CD4-positive, CD25-positive, alpha-beta regulatory T cell (primary cell): ENCODE measurements at regions not wholly inside any gene's neighbourhood (a gene's known extent, or its start where the extent isn't known, plus 50 kb on each side); places are given as distances from the start of the nearest gene placed in this dataset.

ENCODE experiments used
- ATAC-seq, 2 donors: fragments of 150-1000 bp; cut with Tn5 transposase; one replicate each; pipeline ENCODE4 v1.10.0; 2021; ENCODE audit warnings: low read depth in 2 of 2, moderate number of reproducible peaks in 2 of 2, moderate library complexity in 1 of 2
- DNase-seq, 3 donors: peaks; one replicate each; pipeline versions ENCODE4 v3.0.0 to v3.0.0-alpha.2; 2012 to 2022; ENCODE audit warnings: mixed read lengths in 1 of 3
- H3K27ac ChIP-seq: one replicate; pipeline ENCODE4 v1.7.0; 2013; ENCODE audit warnings: mild to moderate bottlenecking, low read length; ENCODE audit not compliant: insufficient read depth, poor library complexity, severe bottlenecking
- H3K27me3 ChIP-seq: one replicate; pipeline ENCODE4 v1.7.0; 2013; ENCODE audit warnings: low read length; ENCODE audit not compliant: control insufficient read depth, insufficient read depth
- H3K36me3 ChIP-seq: one replicate; pipeline ENCODE4 v1.7.0; 2013; ENCODE audit warnings: mild to moderate bottlenecking, low read length, moderate library complexity; ENCODE audit not compliant: control insufficient read depth, insufficient read depth
- H3K4me1 ChIP-seq: 2 replicates; pipeline ENCODE4 v1.7.0; 2013; ENCODE audit warnings: mild to moderate bottlenecking, low read length; ENCODE audit not compliant: insufficient read depth, control insufficient read depth, poor library complexity, severe bottlenecking
- H3K4me3 ChIP-seq: one replicate; pipeline ENCODE4 v1.7.0; 2013; ENCODE audit warnings: low read depth, mild to moderate bottlenecking, low read length, moderate library complexity
- H3K9me3 ChIP-seq, 2 experiments: 1 replicate in 1 of 2; 2 replicates in 1 of 2; pipeline ENCODE4 v1.7.0; 2013; ENCODE audit warnings: low read length in 2 of 2, mild to moderate bottlenecking in 1 of 2, moderate library complexity in 1 of 2; ENCODE audit not compliant: control insufficient read depth in 2 of 2
- H3K27ac Mint-ChIP-seq, 3 donors: one replicate each; pipeline ENCODE4 v1.8.0; 2020 to 2022; ENCODE audit warnings: mild to moderate bottlenecking in 3 of 3, mixed read lengths in 3 of 3, moderate library complexity in 2 of 3
- H3K27me3 Mint-ChIP-seq: one replicate; pipeline ENCODE4 v1.8.0; 2022; ENCODE audit warnings: mild to moderate bottlenecking, mixed read lengths
- H3K36me3 Mint-ChIP-seq: one replicate; pipeline ENCODE4 v1.8.0; 2020; ENCODE audit warnings: mixed read lengths
- H3K4me1 Mint-ChIP-seq, 4 donors: one replicate each; pipeline ENCODE4 v1.8.0; 2020 to 2022; ENCODE audit warnings: mixed read lengths in 4 of 4, mild to moderate bottlenecking in 1 of 4
- H3K4me3 Mint-ChIP-seq, 4 donors: one replicate each; pipeline ENCODE4 v1.8.0; 2020 to 2022; ENCODE audit warnings: mild to moderate bottlenecking in 4 of 4, mixed read lengths in 4 of 4, moderate library complexity in 3 of 4
- H3K9me3 Mint-ChIP-seq, 7 donors: one replicate each; pipeline ENCODE4 v1.8.0; 2020 to 2022; ENCODE audit warnings: mixed read lengths in 7 of 7, mild to moderate bottlenecking in 3 of 7, moderate library complexity in 2 of 7

- H3K27me3 ChIP-seq = peaks cover 15% of the 10 kb centered on the region
- H3K4me3 ChIP-seq = no peak overlapping the region
- no peak overlapping the region for H3K27ac Mint-ChIP-seq
- H3K4me1 ChIP-seq = no peaks in the 10 kb centered on the region
- no peaks in the 10 kb centered on the region for H3K9me3 ChIP-seq
- H3K27me3 Mint-ChIP-seq = peaks cover 35% of the 10 kb centered on the region
- peaks cover 0 to 3% (median 0%) of the 10 kb centered on the region in 7 donors for H3K9me3 Mint-ChIP-seq
- no peak overlapping the region for H3K27ac ChIP-seq
- H3K36me3 Mint-ChIP-seq = no peaks in the 10 kb centered on the region
- DNase-seq (no peak), ATAC-seq (no peak)
- no peaks in the 10 kb centered on the region for H3K4me1 Mint-ChIP-seq
- no peaks in the 10 kb centered on the region for H3K36me3 ChIP-seq
- H3K4me3 Mint-ChIP-seq = no peak overlapping the region
Observed at GRCh38 chr12:54711669-54712068, 63.5 kb upstream of the DCD start.

- DNase-seq (no peak), ATAC-seq (no peak)
- Histone ChIP-seq H3K36me3 (no peaks in the 10 kb centered on the region), H3K27me3 (peaks cover 12% of the 10 kb centered on the region), H3K4me3 (no peak overlapping the region), H3K27ac (no peak overlapping the region), H3K4me1 (no peaks in the 10 kb centered on the region), H3K9me3 (no peaks in the 10 kb centered on the region)
- Mint-ChIP-seq H3K4me1 (no peaks in the 10 kb centered on the region), H3K4me3 (no peak overlapping the region), H3K9me3 (peaks cover 0 to 3% (median 0%) of the 10 kb centered on the region in 7 donors), H3K36me3 (no peaks in the 10 kb centered on the region), H3K27me3 (peaks cover 20% of the 10 kb centered on the region), H3K27ac (no peak overlapping the region)
Observed at GRCh38 chr12:54708826-54709225, 60.7 kb upstream of the DCD start.

GRCh38 chr12:54704202-54704601, 56.0 kb upstream of the DCD start:
- no peaks in the 10 kb centered on the region for H3K9me3 Mint-ChIP-seq
- H3K27ac Mint-ChIP-seq = no peak overlapping the region
- ATAC-seq (no peak), DNase-seq (no peak)
- no peaks in the 10 kb centered on the region for H3K4me1 Mint-ChIP-seq
- no peak overlapping the region for H3K27ac ChIP-seq
- no peaks in the 10 kb centered on the region for H3K9me3 ChIP-seq
- H3K36me3 ChIP-seq = no peaks in the 10 kb centered on the region
- H3K36me3 Mint-ChIP-seq = no peaks in the 10 kb centered on the region
- H3K4me3 ChIP-seq = no peak overlapping the region
- H3K4me3 Mint-ChIP-seq = no peak overlapping the region
- no peaks in the 10 kb centered on the region for H3K27me3 ChIP-seq
- H3K4me1 ChIP-seq = no peaks in the 10 kb centered on the region
- peaks cover 8% of the 10 kb centered on the region for H3K27me3 Mint-ChIP-seq

GRCh38 chr12:54701940-54702592, 53.9 kb upstream of the DCD start:
- Mint-ChIP-seq H3K4me3 (no peak overlapping the region), H3K4me1 (no peaks in the 10 kb centered on the region), H3K9me3 (no peaks in the 10 kb centered on the region), H3K27ac (peak overlapping the region in 1 of 3 donors; percentile 17), H3K27me3 (peaks cover 15% of the 10 kb centered on the region), H3K36me3 (no peaks in the 10 kb centered on the region)
- no peaks in the 10 kb centered on the region for H3K36me3 ChIP-seq
- peak; percentile 9 to 67 (median 52) for DNase-seq
- no peaks in the 10 kb centered on the region for H3K27me3 ChIP-seq
- H3K27ac ChIP-seq = no peak overlapping the region
- ATAC-seq = peak; percentile 52 to 57
- no peaks in the 10 kb centered on the region for H3K9me3 ChIP-seq
- H3K4me3 ChIP-seq = no peak overlapping the region
- no peaks in the 10 kb centered on the region for H3K4me1 ChIP-seq

GRCh38 chr12:54700849-54701248, 52.7 kb upstream of the DCD start:
- Histone ChIP-seq H3K27ac (no peak overlapping the region), H3K4me1 (no peaks in the 10 kb centered on the region), H3K27me3 (no peaks in the 10 kb centered on the region), H3K4me3 (no peak overlapping the region), H3K36me3 (no peaks in the 10 kb centered on the region), H3K9me3 (no peaks in the 10 kb centered on the region)
- Mint-ChIP-seq H3K4me1 (no peaks in the 10 kb centered on the region), H3K27ac (no peak overlapping the region), H3K9me3 (no peaks in the 10 kb centered on the region), H3K4me3 (no peak overlapping the region), H3K27me3 (peaks cover 23% of the 10 kb centered on the region), H3K36me3 (no peaks in the 10 kb centered on the region)
- no peak for ATAC-seq
- DNase-seq = no peak

GRCh38 chr12:54700301-54700700, 52.1 kb upstream of the DCD start:
- no peaks in the 10 kb centered on the region for H3K4me1 ChIP-seq
- ATAC-seq = no peak
- H3K27me3 ChIP-seq = no peaks in the 10 kb centered on the region
- Mint-ChIP-seq H3K36me3 (no peaks in the 10 kb centered on the region), H3K9me3 (no peaks in the 10 kb centered on the region), H3K27me3 (peaks cover 23% of the 10 kb centered on the region), H3K4me1 (no peaks in the 10 kb centered on the region), H3K27ac (no peak overlapping the region), H3K4me3 (no peak overlapping the region)
- H3K36me3 ChIP-seq = no peaks in the 10 kb centered on the region
- H3K4me3 ChIP-seq = no peak overlapping the region
- no peak for DNase-seq
- H3K27ac ChIP-seq = no peak overlapping the region
- no peaks in the 10 kb centered on the region for H3K9me3 ChIP-seq
